ENCODE measurements at regions not wholly inside any gene's neighbourhood (a gene's known extent, or its start where the extent isn't known, plus 50 kb on each side); places are given as distances from the start of the nearest gene placed in this dataset.

GRCh38 chr12:127911291-127911690 lies 355.7 kb upstream of the TMEM132C start:
- H3K4me3 Mint-ChIP-seq (ENCODE audit: unreplicated experiment): no peak overlapping the region

GRCh38 chr12:127912035-127912665 lies 354.8 kb upstream of the TMEM132C start:
- ChIA-PET CTCF (no interaction called here), POLR2A (no interaction called here)
- intact Hi-C loops (cut with micrococcal nuclease): no loop called here
- BruUV-seq (replicated peaks): no TSS peak
- H3K36me3 Mint-ChIP-seq (ENCODE audit: insufficient read depth, unreplicated experiment): no peaks in the 10 kb centered on the region
- no peak overlapping the region for H3K4me3 Mint-ChIP-seq (ENCODE audit: unreplicated experiment)
- no peaks in the 10 kb centered on the region for H3K27me3 Mint-ChIP-seq (ENCODE audit: insufficient read depth, unreplicated experiment)
- H3K4me1 Mint-ChIP-seq (ENCODE audit: insufficient read depth, unreplicated experiment): no peaks in the 10 kb centered on the region
- TF ChIP-seq, protein P1, sequence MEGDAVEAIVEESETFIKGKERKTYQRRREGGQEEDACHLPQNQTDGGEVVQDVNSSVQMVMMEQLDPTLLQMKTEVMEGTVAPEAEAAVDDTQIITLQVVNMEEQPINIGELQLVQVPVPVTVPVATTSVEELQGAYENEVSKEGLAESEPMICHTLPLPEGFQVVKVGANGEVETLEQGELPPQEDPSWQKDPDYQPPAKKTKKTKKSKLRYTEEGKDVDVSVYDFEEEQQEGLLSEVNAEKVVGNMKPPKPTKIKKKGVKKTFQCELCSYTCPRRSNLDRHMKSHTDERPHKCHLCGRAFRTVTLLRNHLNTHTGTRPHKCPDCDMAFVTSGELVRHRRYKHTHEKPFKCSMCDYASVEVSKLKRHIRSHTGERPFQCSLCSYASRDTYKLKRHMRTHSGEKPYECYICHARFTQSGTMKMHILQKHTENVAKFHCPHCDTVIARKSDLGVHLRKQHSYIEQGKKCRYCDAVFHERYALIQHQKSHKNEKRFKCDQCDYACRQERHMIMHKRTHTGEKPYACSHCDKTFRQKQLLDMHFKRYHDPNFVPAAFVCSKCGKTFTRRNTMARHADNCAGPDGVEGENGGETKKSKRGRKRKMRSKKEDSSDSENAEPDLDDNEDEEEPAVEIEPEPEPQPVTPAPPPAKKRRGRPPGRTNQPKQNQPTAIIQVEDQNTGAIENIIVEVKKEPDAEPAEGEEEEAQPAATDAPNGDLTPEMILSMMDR (IDR thresholded peaks at IDR 0.05; ENCODE audit: unreplicated experiment): no peak
- H3K9me3 Mint-ChIP-seq (ENCODE audit: unreplicated experiment): peaks cover 22% of the 10 kb centered on the region
- no peak for DNase-seq (ENCODE audit: unreplicated experiment)
- no peak overlapping the region for H3K27ac Mint-ChIP-seq (ENCODE audit: low read depth, unreplicated experiment)

More at GRCh38 chr12:127911291-127911690, 355.7 kb upstream of the TMEM132C start:
- no TSS peak for BruUV-seq (replicated peaks)
- H3K9me3 Mint-ChIP-seq (ENCODE audit: unreplicated experiment): peaks cover 20% of the 10 kb centered on the region
- no peak for DNase-seq (ENCODE audit: unreplicated experiment)
- H3K4me1 Mint-ChIP-seq (ENCODE audit: insufficient read depth, unreplicated experiment): no peaks in the 10 kb centered on the region
- no peaks in the 10 kb centered on the region for H3K27me3 Mint-ChIP-seq (ENCODE audit: insufficient read depth, unreplicated experiment)
- ChIA-PET POLR2A (no interaction called here), CTCF (interaction anchor here (0.6 kb wide), 3 partner anchors 11 to 1180 kb away, joined by 3 to 5 read pairs (median 4); no protein-coding TSS in a partner anchor)
- H3K36me3 Mint-ChIP-seq (ENCODE audit: insufficient read depth, unreplicated experiment): no peaks in the 10 kb centered on the region
- intact Hi-C loops (cut with micrococcal nuclease): no loop called here
- TF ChIP-seq, protein P1 (IDR thresholded peaks at IDR 0.05; ENCODE audit: unreplicated experiment): no peak
- no peak overlapping the region for H3K27ac Mint-ChIP-seq (ENCODE audit: low read depth, unreplicated experiment)

- H3K27ac Mint-ChIP-seq (ENCODE audit: low read depth, unreplicated experiment): no peak overlapping the region
- POLR2A ChIA-PET: no interaction called here
- intact Hi-C loops (cut with micrococcal nuclease): no loop called here
- no peaks in the 10 kb centered on the region for H3K4me1 Mint-ChIP-seq (ENCODE audit: insufficient read depth, unreplicated experiment)
- BruUV-seq (replicated peaks): no TSS peak
- no peak for DNase-seq (ENCODE audit: unreplicated experiment)
- peaks cover 36% of the 10 kb centered on the region for H3K9me3 Mint-ChIP-seq (ENCODE audit: unreplicated experiment)
- H3K4me3 Mint-ChIP-seq (ENCODE audit: unreplicated experiment): no peak overlapping the region
- H3K36me3 Mint-ChIP-seq (ENCODE audit: insufficient read depth, unreplicated experiment): no peaks in the 10 kb centered on the region
- TF ChIP-seq, protein P1 (IDR thresholded peaks at IDR 0.05; ENCODE audit: unreplicated experiment): no peak
- CTCF ChIA-PET: no interaction called here
- no peaks in the 10 kb centered on the region for H3K27me3 Mint-ChIP-seq (ENCODE audit: insufficient read depth, unreplicated experiment)
Measured at GRCh38 chr12:127923501-127923900, 343.5 kb upstream of the TMEM132C start.

DNA sequence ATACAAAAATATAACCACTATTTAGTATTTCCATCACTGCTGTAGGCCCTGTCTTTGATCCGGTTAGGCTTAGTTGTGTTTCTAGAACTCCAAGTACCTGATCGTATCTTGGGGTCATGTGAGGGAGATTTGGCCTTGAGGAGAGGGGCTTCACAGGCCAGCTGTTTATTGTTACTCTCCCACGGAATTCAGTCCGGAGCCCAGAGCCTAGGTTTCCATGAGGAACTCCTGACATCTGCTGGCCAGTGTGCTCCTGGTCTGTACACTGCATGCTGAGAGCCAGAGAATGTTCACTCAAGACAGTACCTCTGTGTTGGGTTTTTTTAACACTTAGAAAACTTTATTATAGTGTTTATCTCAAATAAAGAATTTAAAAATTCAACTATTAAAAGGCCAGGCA lies 341.0 kb upstream of the TMEM132C start:
- Mint-ChIP-seq H3K4me3 (ENCODE audit: unreplicated experiment) (no peak overlapping the region), H3K27me3 (ENCODE audit: insufficient read depth, unreplicated experiment) (no peaks in the 10 kb centered on the region), H3K4me1 (ENCODE audit: insufficient read depth, unreplicated experiment) (no peaks in the 10 kb centered on the region), H3K27ac (ENCODE audit: low read depth, unreplicated experiment) (no peak overlapping the region), H3K9me3 (ENCODE audit: unreplicated experiment) (peaks cover 38% of the 10 kb centered on the region), H3K36me3 (ENCODE audit: insufficient read depth, unreplicated experiment) (no peaks in the 10 kb centered on the region)
- intact Hi-C loops (cut with micrococcal nuclease): no loop called here
- ChIA-PET POLR2A (no interaction called here), CTCF (interaction anchor here (0.6 to 0.7 kb wide), 2 partner anchors 244 to 1050 kb away, joined by 3 to 4 read pairs; no protein-coding TSS in a partner anchor)
- DNase-seq (ENCODE audit: unreplicated experiment): no peak
- TF ChIP-seq, protein P1 (IDR thresholded peaks at IDR 0.05; ENCODE audit: unreplicated experiment): no peak
- BruUV-seq (replicated peaks): no TSS peak
